SK-N-SH treated with all-trans-retinoic acid at 6 μM for 48 hours (cell line): ENCODE measurements at regions not wholly inside any gene's neighbourhood (a gene's known extent, or its start where the extent isn't known, plus 50 kb on each side); places are given as distances from the start of the nearest gene placed in this dataset.

Experiments used
- ARNTL ChIP-seq: fragments of 450-650 bp; formaldehyde crosslinking; IDR thresholded peaks from 2 replicates; pipeline ENCODE4 v1.5.0; 2020; ENCODE audit warnings: low read depth, mild to moderate bottlenecking, moderate library complexity, borderline replicate concordance
- BACH2 ChIP-seq: fragments of 250-450 bp; sonication (Bioruptor Pico); IDR thresholded peaks from 2 replicates; pipeline ENCODE4 v1.9.0; 2021; ENCODE audit warnings: mild to moderate bottlenecking, borderline replicate concordance
- CSDC2 ChIP-seq: fragments of 250-450 bp; sonication (Bioruptor Pico); IDR thresholded peaks from 2 replicates; pipeline ENCODE4 v1.5.0; 2020; ENCODE audit warnings: mild to moderate bottlenecking, moderate library complexity
- CSRNP3 ChIP-seq: fragments of 250-450 bp; sonication (Bioruptor Pico); IDR thresholded peaks from 2 replicates; pipeline ENCODE4 v1.5.1; 2021; ENCODE audit warnings: mild to moderate bottlenecking, moderate library complexity
- GLIS3 ChIP-seq: fragments of 250-450 bp; sonication (Bioruptor Pico); IDR thresholded peaks from 2 replicates; pipeline ENCODE4 v1.5.0; 2020; ENCODE audit warnings: mild to moderate bottlenecking, moderate library complexity
- PATZ1 ChIP-seq: fragments of 250-450 bp; sonication (Bioruptor Pico); IDR thresholded peaks from 2 replicates; pipeline ENCODE4 v1.8.0; 2020; ENCODE audit warnings: mild to moderate bottlenecking, moderate library complexity, borderline replicate concordance
- TOX ChIP-seq: fragments of 250-450 bp; sonication (Bioruptor Pico); IDR thresholded peaks from 2 replicates; pipeline ENCODE4 v1.8.0; 2021; ENCODE audit warnings: mild to moderate bottlenecking, moderate library complexity, borderline replicate concordance
- ZFP3 ChIP-seq: fragments of 250-450 bp; sonication (Bioruptor Pico); IDR thresholded peaks from 2 replicates; pipeline ENCODE4 v1.5.0; 2020; ENCODE audit warnings: mild to moderate bottlenecking, moderate library complexity
- ZNF8 ChIP-seq: fragments of 450-650 bp; formaldehyde crosslinking; IDR thresholded peaks from 2 replicates; pipeline ENCODE4 v1.5.0; 2020; ENCODE audit warnings: mild to moderate bottlenecking, moderate library complexity

GRCh38 chr9:38180656-38181055 is 111.6 kb upstream of the SHB start:
- no peak for TF ChIP-seq BACH2 (CRISPR knock-in tag)
- TF ChIP-seq PATZ1 (CRISPR knock-in tag): no peak
- no peak for TF ChIP-seq GLIS3 (CRISPR knock-in tag)
- no peak for TF ChIP-seq ARNTL (CRISPR knock-in tag)
- TF ChIP-seq ZNF8: no peak
- no peak for TF ChIP-seq CSDC2
- no peak for TF ChIP-seq ZFP3 (CRISPR knock-in tag)
- no peak for TF ChIP-seq TOX (CRISPR knock-in tag)
- no peak for TF ChIP-seq CSRNP3 (CRISPR knock-in tag)
